GM12873 (cell line): ENCODE measurements at regions not wholly inside any gene's neighbourhood (a gene's known extent, or its start where the extent isn't known, plus 50 kb on each side); places are given as distances from the start of the nearest gene placed in this dataset.

Source experiments
- TF ChIP-seq, protein P1 (sequence below): IDR thresholded peaks from 2 replicates; pipeline ENCODE4 v1.5.1; 2012; ENCODE audit warnings: low read depth, mild to moderate bottlenecking, moderate library complexity, low read length, control low read depth; ENCODE audit not compliant: insufficient read depth; ENCODE audit errors: missing control alignments

DNA sequence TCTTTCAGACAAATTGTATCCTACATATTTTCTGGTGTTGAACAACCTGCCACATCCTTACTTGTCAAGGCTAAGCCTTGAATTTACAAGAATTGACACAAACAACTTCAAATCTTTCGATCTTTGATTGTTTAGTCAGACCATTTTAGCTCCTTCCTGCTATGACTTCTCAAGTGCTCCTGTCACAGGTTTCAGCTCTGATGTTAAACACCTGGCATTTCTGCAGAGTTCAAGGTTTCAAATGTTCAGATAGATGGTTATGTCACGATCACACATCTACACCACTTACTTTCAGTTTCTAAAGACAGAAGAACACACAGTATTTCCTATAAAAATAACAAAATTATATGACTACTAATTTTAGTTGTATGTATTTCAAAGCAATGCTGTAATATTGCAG is 84.0 kb downstream of the RND3 start:
- TF ChIP-seq, protein P1, sequence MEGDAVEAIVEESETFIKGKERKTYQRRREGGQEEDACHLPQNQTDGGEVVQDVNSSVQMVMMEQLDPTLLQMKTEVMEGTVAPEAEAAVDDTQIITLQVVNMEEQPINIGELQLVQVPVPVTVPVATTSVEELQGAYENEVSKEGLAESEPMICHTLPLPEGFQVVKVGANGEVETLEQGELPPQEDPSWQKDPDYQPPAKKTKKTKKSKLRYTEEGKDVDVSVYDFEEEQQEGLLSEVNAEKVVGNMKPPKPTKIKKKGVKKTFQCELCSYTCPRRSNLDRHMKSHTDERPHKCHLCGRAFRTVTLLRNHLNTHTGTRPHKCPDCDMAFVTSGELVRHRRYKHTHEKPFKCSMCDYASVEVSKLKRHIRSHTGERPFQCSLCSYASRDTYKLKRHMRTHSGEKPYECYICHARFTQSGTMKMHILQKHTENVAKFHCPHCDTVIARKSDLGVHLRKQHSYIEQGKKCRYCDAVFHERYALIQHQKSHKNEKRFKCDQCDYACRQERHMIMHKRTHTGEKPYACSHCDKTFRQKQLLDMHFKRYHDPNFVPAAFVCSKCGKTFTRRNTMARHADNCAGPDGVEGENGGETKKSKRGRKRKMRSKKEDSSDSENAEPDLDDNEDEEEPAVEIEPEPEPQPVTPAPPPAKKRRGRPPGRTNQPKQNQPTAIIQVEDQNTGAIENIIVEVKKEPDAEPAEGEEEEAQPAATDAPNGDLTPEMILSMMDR = no peak

DNA sequence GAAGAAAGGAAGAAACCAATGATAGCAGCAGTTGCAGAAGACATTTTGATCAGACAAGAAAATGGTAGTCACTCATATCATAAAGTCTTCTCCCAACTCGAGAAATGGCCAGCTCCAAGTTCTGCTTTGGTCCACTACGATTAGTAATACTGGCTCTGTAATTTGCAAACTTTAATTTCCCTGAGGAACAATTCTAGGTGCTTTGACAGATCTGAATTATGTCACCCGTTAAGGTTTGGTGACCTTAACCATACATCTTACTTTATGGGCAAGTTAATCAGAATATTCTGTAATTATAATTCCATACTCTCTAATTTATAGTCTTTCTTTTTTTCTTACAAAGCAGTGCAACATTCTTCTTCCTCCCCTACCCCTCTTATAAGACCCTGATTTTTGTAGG is 84.5 kb downstream of the RND3 start:
- TF ChIP-seq, protein P1 = no peak

DNA sequence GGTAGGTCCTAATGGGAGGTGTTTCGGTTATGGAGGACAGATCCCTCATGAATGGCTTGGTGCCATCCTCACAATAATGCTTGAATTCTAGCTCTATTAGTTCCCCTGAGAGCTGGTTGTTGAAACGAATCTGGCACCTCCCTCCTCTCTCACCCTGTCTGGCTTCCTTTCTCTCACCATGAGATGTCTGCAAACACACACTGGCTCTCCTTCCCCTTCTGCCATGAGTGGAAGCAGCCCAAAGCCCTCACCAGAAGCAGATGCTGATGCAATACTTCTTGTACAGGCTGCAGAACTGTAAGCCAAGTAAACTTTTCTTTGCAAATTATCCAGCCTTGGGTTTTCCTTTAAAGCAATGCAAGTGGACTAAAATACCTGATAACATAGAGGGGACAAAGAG is 86.6 kb downstream of the RND3 start:
- TF ChIP-seq, protein P1 = no peak

DNA sequence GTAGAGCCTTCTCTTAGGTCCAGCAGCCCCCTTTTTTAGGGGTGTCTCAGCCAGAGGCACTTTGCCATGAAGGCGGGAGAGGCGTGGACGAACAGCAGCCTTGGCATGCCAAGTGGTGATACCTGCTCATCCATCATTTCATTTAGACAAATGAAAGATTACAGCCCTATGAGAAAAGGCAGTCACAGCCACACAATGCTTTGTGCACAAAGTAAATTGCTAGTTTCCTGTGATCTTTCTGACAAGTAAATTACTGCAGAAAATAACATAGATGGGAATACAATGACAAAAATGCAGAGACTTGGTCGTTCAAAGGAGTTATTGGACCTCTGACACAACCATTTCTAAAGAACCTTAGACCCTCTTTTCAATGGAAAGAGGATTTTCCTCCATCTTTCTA is 94.9 kb downstream of the RND3 start:
- TF ChIP-seq, protein P1 = no peak

DNA sequence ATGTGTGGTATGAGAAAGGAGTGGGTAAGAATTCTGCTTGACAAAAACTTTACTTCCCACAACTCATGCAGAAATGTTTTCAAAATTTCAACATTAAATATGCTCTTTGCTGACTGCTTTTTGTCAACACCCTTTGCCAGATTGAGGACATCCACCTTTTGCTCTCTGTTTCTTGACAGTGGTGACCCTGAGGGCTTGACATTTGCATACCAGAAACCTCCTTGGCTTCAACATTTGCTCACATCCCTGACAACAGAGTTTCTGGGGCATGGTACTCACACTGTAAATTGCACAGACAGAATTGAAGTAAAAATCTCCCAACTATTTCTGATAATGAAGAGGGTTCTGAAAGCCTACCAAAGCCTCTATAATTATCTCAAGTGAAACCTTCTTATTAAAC is 95.7 kb downstream of the RND3 start:
- TF ChIP-seq, protein P1 = no peak

DNA sequence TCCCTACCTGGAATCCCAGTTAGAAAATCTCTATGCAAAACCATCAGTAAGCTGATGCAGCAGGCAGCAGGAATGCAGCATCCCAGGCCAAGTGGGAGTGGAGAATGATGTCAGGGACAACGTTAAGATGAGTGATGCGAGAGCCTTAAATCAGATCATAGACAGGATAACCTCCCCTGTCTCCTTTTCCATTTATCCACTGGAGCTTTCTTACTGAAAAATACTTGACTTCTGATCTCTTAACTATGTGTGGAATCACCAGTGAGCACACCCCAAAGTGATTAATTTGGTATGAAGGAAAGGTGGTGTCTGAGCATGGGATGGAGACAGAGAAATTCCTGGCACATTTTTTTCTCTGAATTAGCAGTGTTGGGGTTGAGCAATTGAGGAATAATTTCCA is 98.0 kb downstream of the RND3 start:
- TF ChIP-seq, protein P1 = no peak

DNA sequence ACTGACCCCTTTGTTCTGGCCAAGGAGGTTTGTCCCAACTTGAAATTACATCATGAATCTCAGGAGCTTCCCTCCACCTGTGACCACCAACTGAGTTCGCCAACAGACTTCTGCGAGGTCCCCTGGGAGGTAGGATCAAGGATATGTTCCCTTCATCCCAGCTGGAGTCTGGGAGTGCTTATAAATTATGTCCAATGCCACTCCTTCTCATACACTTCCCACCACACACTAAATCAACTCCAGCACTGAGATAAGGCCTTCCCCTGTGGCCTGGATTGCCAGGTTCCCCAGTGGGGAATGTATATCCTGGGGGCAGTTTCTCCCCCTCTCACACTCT is 99.2 kb downstream of the RND3 start:
- TF ChIP-seq, protein P1 = no peak

DNA sequence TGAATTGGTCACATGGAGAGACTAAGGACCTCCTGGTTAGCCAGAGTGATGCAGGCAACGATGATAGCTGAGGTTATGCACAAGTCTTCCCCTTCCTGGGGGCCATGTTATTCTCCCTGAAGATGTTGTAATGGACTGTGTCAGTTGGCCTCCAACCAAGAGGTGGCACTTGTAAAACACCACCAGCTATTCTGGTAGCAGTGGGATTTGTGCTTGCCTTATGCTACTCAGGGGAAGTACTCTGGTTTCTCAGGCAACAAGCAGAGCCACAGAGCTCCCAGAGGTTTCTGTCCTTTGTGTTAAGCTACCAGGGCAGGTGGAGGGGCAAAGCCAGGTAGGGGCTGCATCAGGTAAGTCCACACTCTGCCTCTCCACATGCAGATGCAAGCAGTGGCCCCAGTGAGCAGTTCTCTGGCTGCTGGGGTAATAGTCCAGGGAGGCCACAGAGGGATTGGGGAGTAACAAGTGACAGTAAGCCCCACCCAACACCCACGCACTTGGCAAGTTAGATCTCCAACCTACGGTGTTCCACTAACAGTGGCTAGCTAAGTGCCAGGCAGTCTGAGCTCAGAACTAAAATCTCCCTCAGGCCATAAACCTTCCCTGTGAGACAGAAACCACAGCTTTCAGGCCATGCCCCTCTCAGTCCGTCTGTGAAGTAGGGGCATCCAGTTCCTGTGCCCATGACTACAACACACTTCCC is 99.7 kb downstream of the RND3 start:
- TF ChIP-seq, protein P1 = no peak
